ENCODE measurements at regions not wholly inside any gene's neighbourhood (a gene's known extent, or its start where the extent isn't known, plus 50 kb on each side); places are given as distances from the start of the nearest gene placed in this dataset.
A peak's percentile ranks its signal among the peaks of the same experiment; 100 is the strongest.

DNA sequence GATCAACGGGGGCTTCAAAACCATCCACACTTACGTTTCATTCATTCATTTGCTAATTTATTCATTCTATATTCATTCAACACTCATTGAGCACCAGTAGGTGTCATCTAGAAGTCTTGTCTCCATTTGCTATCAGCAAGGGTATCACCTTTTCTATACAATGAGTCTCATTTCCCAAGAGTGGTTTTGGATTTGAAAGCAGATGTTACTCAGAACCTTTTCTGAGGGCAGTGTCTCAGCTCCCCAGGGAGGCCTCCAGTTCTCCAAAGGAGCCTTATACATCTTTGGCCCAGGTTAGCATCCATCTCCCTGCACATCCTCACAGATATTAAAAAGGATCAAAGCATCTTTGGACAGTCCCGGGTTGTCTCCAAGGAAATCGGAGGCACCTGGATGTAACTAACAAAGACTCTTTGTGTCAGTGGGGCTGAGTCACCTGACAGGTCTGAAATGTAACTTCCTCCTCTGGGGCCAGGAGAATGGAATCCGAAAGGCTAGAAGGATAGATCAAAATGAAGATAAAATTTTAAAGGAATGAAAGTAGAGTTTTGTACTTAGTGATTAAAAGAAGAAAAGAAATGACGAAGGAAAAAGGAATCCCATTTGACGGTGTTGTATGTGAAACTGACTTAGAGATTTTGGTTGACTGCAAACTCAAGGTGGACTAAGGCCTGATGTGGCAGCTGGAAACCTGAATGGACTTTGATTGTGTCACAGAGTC, 103.0 kb downstream of the VCPKMT start:
- no peak overlapping the region for H2AFZ ChIP-seq
- H3K27ac ChIP-seq = peak overlapping the region; percentile 54
- H3K9ac ChIP-seq = no peak overlapping the region
- in situ Hi-C loops (cut with MboI) = no loop called here
- no peaks in the 10 kb centered on the region for H3K9me3 ChIP-seq (ENCODE audit: low read depth)
- peaks cover 36% of the 10 kb centered on the region for H3K4me1 ChIP-seq (ENCODE audit: insufficient read depth)
- no peaks in the 10 kb centered on the region for H3K9me2 ChIP-seq (ENCODE audit: insufficient read depth)
- no peak overlapping the region for H3K4me3 ChIP-seq
- no peaks in the 10 kb centered on the region for H3K79me2 ChIP-seq (ENCODE audit: insufficient read depth)
- no peaks in the 10 kb centered on the region for H4K20me1 ChIP-seq (ENCODE audit: insufficient read depth)
- H3F3A ChIP-seq (ENCODE audit: insufficient read depth) = peaks cover 32% of the 10 kb centered on the region
- peak; percentile 64 for DNase-seq
- peak overlapping the region; percentile 32 for H3K4me2 ChIP-seq (ENCODE audit: unreplicated experiment)
- H3K36me3 ChIP-seq (ENCODE audit: low read depth) = no peaks in the 10 kb centered on the region
- 54 to 64% methylated on average over 7 of the region's 7 CpGs for WGBS, 2 experiments (ENCODE audit: low coverage in 1 of 2, low lambda C conversion rate in 2 of 2, missing lambda C conversion rate in 2 of 2)
- H3K27me3 ChIP-seq (replicated peaks; ENCODE audit: insufficient read depth) = no peaks in the 10 kb centered on the region
- TF ChIP-seq EZH2 (IDR thresholded peaks at IDR 0.05; ENCODE audit: insufficient read depth, poor library complexity, severe bottlenecking) = no peak
- TF ChIP-seq EZH2phosphoT487 (IDR thresholded peaks at IDR 0.05; ENCODE audit: insufficient read depth, low read depth) = no peak

GRCh38 chr14:50013934-50014333, 102.4 kb downstream of the VCPKMT start:
- no peaks in the 10 kb centered on the region for H4K20me1 ChIP-seq (ENCODE audit: insufficient read depth)
- no peaks in the 10 kb centered on the region for H3K36me3 ChIP-seq (ENCODE audit: low read depth)
- no peak overlapping the region for H2AFZ ChIP-seq
- H3K79me2 ChIP-seq (ENCODE audit: insufficient read depth) = no peaks in the 10 kb centered on the region
- no peaks in the 10 kb centered on the region for H3K27me3 ChIP-seq (replicated peaks; ENCODE audit: insufficient read depth)
- peak overlapping the region; percentile 54; the same call in 1 of the 2 replicates for H3K27ac ChIP-seq
- 47 to 50% methylated on average over 2 of the region's 2 CpGs for WGBS, 2 experiments (ENCODE audit: low coverage in 1 of 2, low lambda C conversion rate in 2 of 2, missing lambda C conversion rate in 2 of 2)
- H3K9ac ChIP-seq = no peak overlapping the region
- TF ChIP-seq EZH2 (IDR thresholded peaks at IDR 0.05; ENCODE audit: insufficient read depth, poor library complexity, severe bottlenecking) = no peak
- TF ChIP-seq EZH2phosphoT487 (IDR thresholded peaks at IDR 0.05; ENCODE audit: insufficient read depth, low read depth) = no peak
- in situ Hi-C loops (cut with MboI) = no loop called here
- no peak overlapping the region for H3K4me2 ChIP-seq (ENCODE audit: unreplicated experiment)
- peaks cover 38% of the 10 kb centered on the region for H3F3A ChIP-seq (ENCODE audit: insufficient read depth)
- DNase-seq = no peak
- no peaks in the 10 kb centered on the region for H3K9me3 ChIP-seq (ENCODE audit: low read depth)
- H3K9me2 ChIP-seq (ENCODE audit: insufficient read depth) = no peaks in the 10 kb centered on the region
- peaks cover 41% of the 10 kb centered on the region for H3K4me1 ChIP-seq (ENCODE audit: insufficient read depth)
- no peak overlapping the region for H3K4me3 ChIP-seq

GRCh38 chr14:50014809-50015430, 101.5 kb downstream of the VCPKMT start:
- no peak overlapping the region for H3K9ac ChIP-seq
- H2AFZ ChIP-seq = no peak overlapping the region
- no peaks in the 10 kb centered on the region for H3K9me3 ChIP-seq (ENCODE audit: low read depth)
- DNase-seq = no peak
- TF ChIP-seq EZH2 (IDR thresholded peaks at IDR 0.05; ENCODE audit: insufficient read depth, poor library complexity, severe bottlenecking) = no peak
- no peaks in the 10 kb centered on the region for H3K79me2 ChIP-seq (ENCODE audit: insufficient read depth)
- H4K20me1 ChIP-seq (ENCODE audit: insufficient read depth) = no peaks in the 10 kb centered on the region
- in situ Hi-C loops (cut with MboI) = no loop called here
- no peak overlapping the region for H3K4me3 ChIP-seq
- H3K36me3 ChIP-seq (ENCODE audit: low read depth) = no peaks in the 10 kb centered on the region
- H3K4me2 ChIP-seq (ENCODE audit: unreplicated experiment) = no peak overlapping the region
- H3K27ac ChIP-seq = no peak overlapping the region
- peaks cover 38% of the 10 kb centered on the region for H3F3A ChIP-seq (ENCODE audit: insufficient read depth)
- H3K4me1 ChIP-seq (ENCODE audit: insufficient read depth) = peaks cover 41% of the 10 kb centered on the region
- WGBS, 2 experiments (ENCODE audit: low coverage in 1 of 2, low lambda C conversion rate in 2 of 2, missing lambda C conversion rate in 2 of 2) = 70 to 71% methylated on average over 2 of the region's 2 CpGs
- no peaks in the 10 kb centered on the region for H3K9me2 ChIP-seq (ENCODE audit: insufficient read depth)
- H3K27me3 ChIP-seq (replicated peaks; ENCODE audit: insufficient read depth) = no peaks in the 10 kb centered on the region

DNA sequence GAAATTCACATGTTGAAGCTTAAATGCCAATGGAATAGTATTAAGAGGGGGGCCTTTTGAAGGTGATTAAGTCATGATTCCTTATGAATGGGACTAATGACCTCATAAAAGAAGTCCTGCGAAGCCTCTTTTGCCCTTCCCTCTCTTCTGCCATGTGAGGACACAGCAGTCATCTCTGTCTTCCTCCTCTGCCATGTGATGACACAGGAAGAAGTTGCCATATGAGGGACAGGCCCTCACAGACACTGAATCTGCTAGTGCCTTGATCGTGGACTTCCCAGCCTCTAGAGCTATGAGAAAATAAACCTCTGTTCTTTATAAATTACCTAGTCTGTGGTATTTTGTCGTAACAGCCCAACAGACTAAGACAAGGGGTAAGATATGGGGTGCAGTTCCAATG, 100.7 kb downstream of the VCPKMT start:
- H3K9me3 ChIP-seq (ENCODE audit: low read depth) = no peaks in the 10 kb centered on the region
- no peaks in the 10 kb centered on the region for H4K20me1 ChIP-seq (ENCODE audit: insufficient read depth)
- H3K4me3 ChIP-seq = no peak overlapping the region
- no peaks in the 10 kb centered on the region for H3K79me2 ChIP-seq (ENCODE audit: insufficient read depth)
- H3K9ac ChIP-seq = no peak overlapping the region
- H3K36me3 ChIP-seq (ENCODE audit: low read depth) = no peaks in the 10 kb centered on the region
- DNase-seq = no peak
- no peaks in the 10 kb centered on the region for H3K9me2 ChIP-seq (ENCODE audit: insufficient read depth)
- no peaks in the 10 kb centered on the region for H3K27me3 ChIP-seq (replicated peaks; ENCODE audit: insufficient read depth)
- peaks cover 33% of the 10 kb centered on the region for H3F3A ChIP-seq (ENCODE audit: insufficient read depth)
- no peak for TF ChIP-seq EZH2 (IDR thresholded peaks at IDR 0.05; ENCODE audit: insufficient read depth, poor library complexity, severe bottlenecking)
- no peak for TF ChIP-seq EZH2phosphoT487 (IDR thresholded peaks at IDR 0.05; ENCODE audit: insufficient read depth, low read depth)
- no peak overlapping the region for H3K27ac ChIP-seq
- H3K4me2 ChIP-seq (ENCODE audit: unreplicated experiment) = no peak overlapping the region
- H3K4me1 ChIP-seq (ENCODE audit: insufficient read depth) = peaks cover 36% of the 10 kb centered on the region
- WGBS, 2 experiments (ENCODE audit: low coverage in 1 of 2, low lambda C conversion rate in 2 of 2, missing lambda C conversion rate in 2 of 2) = 86 to 94% methylated on average over 3 of the region's 3 CpGs
- in situ Hi-C loops (cut with MboI) = no loop called here
- no peak overlapping the region for H2AFZ ChIP-seq
